IPS-11a (cell line): ENCODE measurements at regions not wholly inside any gene's neighbourhood (a gene's known extent, or its start where the extent isn't known, plus 50 kb on each side); places are given as distances from the start of the nearest gene placed in this dataset.

Source experiments
- H3K4me3 ChIP-seq: one replicate; pipeline ENCODE4 v1.5.1; 2013; ENCODE audit warnings: low read depth, low read length, control low read depth

DNA sequence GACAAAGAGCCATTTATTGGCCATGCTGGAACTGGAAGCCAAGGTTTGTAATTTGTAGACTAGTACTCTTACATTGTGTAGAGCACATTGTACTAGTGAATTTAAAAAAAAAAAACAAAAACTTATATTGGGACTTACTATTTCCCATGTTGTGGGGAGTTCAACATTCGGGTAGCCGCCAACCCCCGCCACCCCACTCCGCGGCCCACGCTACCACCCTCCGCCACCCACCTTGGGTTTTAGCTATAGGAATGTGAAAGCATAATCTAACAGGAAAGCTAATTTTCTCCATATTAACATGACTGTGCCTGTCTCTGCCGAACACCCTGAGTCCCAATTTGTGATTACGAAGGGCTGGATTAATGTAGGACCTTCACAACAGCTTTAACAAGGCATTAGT, 275.8 kb downstream of the FIGN start:
- no peak overlapping the region for H3K4me3 ChIP-seq

GRCh38 chr2:163456953-163457743, 278.7 kb downstream of the FIGN start:
- H3K4me3 ChIP-seq = no peak overlapping the region

DNA sequence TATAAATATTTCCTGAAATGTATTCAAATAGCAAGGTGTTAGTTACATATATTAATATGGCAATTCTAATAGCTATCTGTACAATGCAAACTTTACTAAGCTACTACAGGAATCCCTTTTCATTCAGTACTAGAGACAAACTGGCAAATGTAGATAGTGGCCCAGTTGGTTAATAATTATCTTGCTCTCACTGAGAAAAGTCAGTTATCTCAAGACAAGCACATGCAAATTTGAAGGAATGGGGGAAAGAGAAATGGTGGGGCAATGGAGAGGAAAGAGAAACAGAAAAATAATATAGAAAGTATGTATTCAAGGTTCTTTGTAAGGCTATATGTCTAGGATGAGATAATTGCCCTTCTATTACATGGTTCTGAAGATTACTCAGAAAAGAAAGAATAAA, 280.0 kb downstream of the FIGN start:
- H3K4me3 ChIP-seq = no peak overlapping the region

- no peak overlapping the region for H3K4me3 ChIP-seq
Observed at GRCh38 chr2:163453920-163454319, 281.9 kb downstream of the FIGN start.

- no peak overlapping the region for H3K4me3 ChIP-seq
Observed at GRCh38 chr2:163441603-163442002, 294.2 kb downstream of the FIGN start.

DNA sequence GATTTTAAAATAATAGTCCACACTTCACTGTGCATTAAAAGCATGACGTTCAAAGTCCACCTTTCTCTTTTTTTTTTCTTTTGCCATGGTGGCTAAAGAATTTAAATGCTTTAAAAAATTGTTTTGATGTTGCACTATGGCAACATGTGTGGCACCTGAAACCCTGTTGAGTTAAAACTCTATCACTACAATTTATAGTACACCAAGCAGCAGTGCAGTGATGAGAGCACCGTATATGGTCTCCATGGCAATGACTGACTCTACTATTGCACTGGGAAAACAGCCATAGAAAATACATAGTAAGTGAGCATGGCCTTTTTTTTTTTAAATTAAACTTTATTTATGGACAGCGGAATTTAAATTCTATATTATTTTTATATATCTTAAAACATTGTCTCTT, 298.8 kb downstream of the FIGN start:
- H3K4me3 ChIP-seq = no peak overlapping the region

GRCh38 chr2:163428187-163428586, 307.6 kb downstream of the FIGN start:
- H3K4me3 ChIP-seq = no peak overlapping the region

GRCh38 chr2:163420604-163421003, 315.2 kb downstream of the FIGN start:
- no peak overlapping the region for H3K4me3 ChIP-seq

GRCh38 chr2:163419000-163419830, 316.6 kb downstream of the FIGN start:
- H3K4me3 ChIP-seq = no peak overlapping the region

- no peak overlapping the region for H3K4me3 ChIP-seq
Observed at GRCh38 chr2:163417596-163418337, 318.0 kb downstream of the FIGN start.

- no peak overlapping the region for H3K4me3 ChIP-seq
Observed at GRCh38 chr2:163414121-163414520, 321.7 kb downstream of the FIGN start.

DNA sequence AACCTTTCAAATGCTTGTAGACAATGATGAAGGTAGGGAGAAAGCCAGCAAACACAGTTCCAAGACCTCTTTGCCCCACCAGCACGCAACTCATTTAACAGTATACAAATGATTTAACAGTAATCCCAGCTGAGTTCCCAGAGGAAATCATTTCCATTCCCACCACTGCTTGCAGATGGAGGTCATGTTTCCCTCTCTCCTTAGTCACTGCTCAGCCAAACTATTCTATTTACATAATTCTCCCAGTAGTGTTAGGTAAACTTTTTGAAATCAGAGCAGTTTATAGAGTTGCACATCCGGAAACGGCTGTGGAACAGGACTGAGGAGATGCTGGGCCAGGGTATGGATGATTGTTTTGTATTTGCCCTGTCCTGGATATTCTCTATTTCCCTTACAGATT, 328.5 kb downstream of the FIGN start:
- H3K4me3 ChIP-seq = no peak overlapping the region

GRCh38 chr2:163405298-163405697, 330.5 kb downstream of the FIGN start:
- H3K4me3 ChIP-seq = no peak overlapping the region

- no peak overlapping the region for H3K4me3 ChIP-seq
Observed at GRCh38 chr2:163401481-163401880, 334.3 kb downstream of the FIGN start.

GRCh38 chr2:163397451-163397850, 338.4 kb downstream of the FIGN start:
- H3K4me3 ChIP-seq = no peak overlapping the region

DNA sequence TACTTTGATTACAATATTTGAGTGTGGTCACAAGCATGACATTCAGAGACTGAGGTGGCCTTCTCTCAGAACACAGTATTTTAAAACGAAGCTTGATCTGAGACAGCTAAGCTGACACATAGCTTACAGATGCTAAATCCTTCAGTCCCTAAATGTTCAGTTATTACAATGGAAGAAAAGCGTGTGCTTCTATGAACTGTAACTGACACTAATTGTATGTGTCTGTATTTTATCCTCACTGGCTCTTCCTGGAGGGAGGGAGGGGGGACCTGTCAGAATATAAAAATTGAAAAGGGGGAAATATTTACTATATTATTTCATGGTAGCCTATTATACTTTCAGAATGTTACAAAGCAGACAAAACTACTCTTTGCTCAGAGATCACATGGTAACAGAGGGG, 340.2 kb downstream of the FIGN start:
- H3K4me3 ChIP-seq = no peak overlapping the region

DNA sequence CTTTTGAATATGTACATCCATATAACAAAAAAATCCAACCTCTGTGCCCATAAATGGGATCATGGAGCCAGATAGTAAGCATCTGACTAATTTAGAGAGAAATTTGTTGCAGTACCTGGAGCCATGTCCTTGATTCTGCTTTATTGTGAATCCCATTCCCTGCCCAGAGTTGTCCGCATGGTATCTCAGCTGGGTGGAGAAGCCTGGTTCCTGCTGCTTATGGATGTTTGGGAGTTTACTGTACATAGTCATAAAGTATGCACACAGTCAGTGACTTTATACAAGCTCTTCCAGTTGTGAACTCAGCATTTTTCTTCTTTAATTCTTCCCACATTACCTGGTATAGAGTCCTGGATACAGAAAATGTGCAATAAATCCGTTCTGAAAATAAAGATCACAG, 346.0 kb downstream of the FIGN start:
- H3K4me3 ChIP-seq = no peak overlapping the region

- H3K4me3 ChIP-seq = no peak overlapping the region
Observed at GRCh38 chr2:163375472-163375871, 360.3 kb downstream of the FIGN start.

GRCh38 chr2:163375070-163375469, 360.7 kb downstream of the FIGN start:
- H3K4me3 ChIP-seq = no peak overlapping the region

DNA sequence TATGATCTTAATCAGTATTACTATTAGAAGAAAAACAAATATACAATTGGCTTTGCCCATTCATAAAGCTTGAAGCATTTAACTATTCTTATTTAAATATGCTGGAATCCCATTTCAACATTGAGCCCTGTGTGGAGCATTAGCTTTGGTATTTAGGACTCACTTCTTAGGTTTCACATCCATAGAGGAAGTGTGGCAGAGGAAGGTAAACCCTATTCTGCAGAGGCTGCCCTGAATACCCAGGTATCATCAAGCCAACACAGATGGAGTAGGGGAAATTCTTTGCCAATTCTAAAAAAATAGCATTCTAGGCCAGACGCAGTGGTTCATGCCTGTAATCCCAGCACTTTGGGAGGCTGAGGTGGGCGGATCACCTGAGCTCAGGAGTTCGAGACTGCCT, 361.5 kb downstream of the FIGN start:
- no peak overlapping the region for H3K4me3 ChIP-seq

DNA sequence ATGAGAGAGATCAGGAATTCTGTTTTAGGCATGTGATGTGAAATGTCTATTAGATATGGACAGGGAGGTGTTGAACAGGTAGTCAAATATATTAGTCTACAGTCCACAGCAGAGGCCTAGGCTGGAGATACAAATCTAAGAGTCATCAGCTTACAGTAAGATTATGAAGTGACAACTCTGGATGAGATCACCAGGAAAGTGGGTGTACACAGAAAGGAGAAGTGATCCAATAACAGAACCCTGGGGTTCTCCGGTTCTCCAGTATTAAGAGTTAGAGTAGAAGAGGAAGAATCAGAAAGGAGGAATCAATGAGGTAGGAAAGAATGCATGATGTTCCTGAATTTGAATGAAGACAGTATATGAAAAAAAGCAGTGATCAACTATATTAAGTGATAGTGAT, 362.3 kb downstream of the FIGN start:
- H3K4me3 ChIP-seq = no peak overlapping the region
